Mucosa of descending colon (tissue), 3 donors: ENCODE measurements at regions not wholly inside any gene's neighbourhood (a gene's known extent, or its start where the extent isn't known, plus 50 kb on each side); places are given as distances from the start of the nearest gene placed in this dataset.

Source experiments
- ATAC-seq: fragments of 200-7000 bp; cut with Tn5 transposase; one replicate; pipeline ENCODE4 v1.9.1; 2020; ENCODE audit warnings: mild to moderate bottlenecking, moderate library complexity
- DNase-seq, 3 donors: peaks; one replicate each; pipeline ENCODE4 v3.0.0-alpha.2; 2020
- H3K36me3 ChIP-seq: fragments of 200-600 bp; one replicate; pipeline ENCODE4 v1.8.0; 2021; ENCODE audit warnings: low read depth, mild to moderate bottlenecking
- H3K4me1 ChIP-seq: fragments of 200-600 bp; one replicate; pipeline ENCODE4 v1.8.0; 2021; ENCODE audit warnings: low read depth, mild to moderate bottlenecking
- H3K4me3 ChIP-seq: fragments of 200-600 bp; one replicate; pipeline ENCODE4 v1.8.0; 2021; ENCODE audit warnings: mild to moderate bottlenecking
- H3K9me3 ChIP-seq: fragments of 200-600 bp; one replicate; pipeline ENCODE4 v1.8.0; 2021; ENCODE audit warnings: mild to moderate bottlenecking
- CTCF ChIP-seq: fragments of 200-600 bp; IDR thresholded peaks from one replicate; pipeline ENCODE4 v1.8.0; 2022; ENCODE audit warnings: antibody characterized with exemption, mild to moderate bottlenecking
- intact Hi-C, 2 donors: fragments of 100-400 bp; cut with DNase I in 1 of 2; cut with micrococcal nuclease in 1 of 2; formaldehyde crosslinking; loops; one replicate each; pipeline versions ENCODE4 v1.11.0 to v1.11.1; 2022; cut with DNase I, micrococcal nuclease
- donor health status: DM: no; HTN: no; CAD: no; lungs with moderate emphysema.
- donor health status: DM: no; HTN: no; CAD: no.
- donor health status: DM: no; HTN: yes; CAD: no.

DNA sequence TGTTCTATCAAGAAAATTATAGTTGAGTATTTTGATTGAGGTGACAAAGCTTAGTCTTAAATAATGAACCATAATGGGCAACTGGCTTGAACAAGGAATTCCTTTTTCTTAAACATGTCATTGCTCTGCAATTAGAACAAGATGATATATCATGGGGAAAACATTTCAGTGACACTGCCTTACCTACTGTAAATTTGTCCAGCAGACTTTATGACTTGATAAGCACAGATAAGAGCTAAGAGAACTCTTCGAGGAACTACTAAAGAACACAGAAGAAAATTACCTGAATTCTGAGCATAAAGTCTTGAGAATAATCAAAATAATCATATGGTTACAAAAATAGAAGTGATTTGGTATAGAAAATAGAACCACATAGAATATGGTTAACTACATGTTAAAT is 257.8 kb downstream of the PDHA2 start:
- H3K36me3 ChIP-seq, result no peaks in the 10 kb centered on the region
- intact Hi-C loops, result no loop called here
- no peak for DNase-seq
- no peak overlapping the region for H3K4me3 ChIP-seq
- peak; percentile 57 for ATAC-seq
- H3K9me3 ChIP-seq, result no peaks in the 10 kb centered on the region
- peaks cover 6% of the 10 kb centered on the region for H3K4me1 ChIP-seq
- no peak for TF ChIP-seq CTCF

GRCh38 chr4:96099031-96099430 is 259.1 kb downstream of the PDHA2 start:
- no peak for TF ChIP-seq CTCF
- Histone ChIP-seq H3K9me3 (no peaks in the 10 kb centered on the region), H3K4me1 (no peaks in the 10 kb centered on the region), H3K4me3 (no peak overlapping the region), H3K36me3 (no peaks in the 10 kb centered on the region)
- DNase-seq (no peak), ATAC-seq (no peak)
- intact Hi-C loops, result no loop called here

GRCh38 chr4:96102541-96103026 is 262.7 kb downstream of the PDHA2 start:
- Histone ChIP-seq H3K9me3 (no peaks in the 10 kb centered on the region), H3K4me1 (no peaks in the 10 kb centered on the region), H3K36me3 (no peaks in the 10 kb centered on the region), H3K4me3 (no peak overlapping the region)
- no peak for ATAC-seq
- no peak for TF ChIP-seq CTCF
- no peak for DNase-seq
- intact Hi-C loops, result no loop called here

GRCh38 chr4:96103086-96103485 is 263.2 kb downstream of the PDHA2 start:
- Histone ChIP-seq H3K4me1 (no peaks in the 10 kb centered on the region), H3K36me3 (no peaks in the 10 kb centered on the region), H3K4me3 (no peak overlapping the region), H3K9me3 (no peaks in the 10 kb centered on the region)
- no peak for ATAC-seq
- intact Hi-C loops, result no loop called here
- TF ChIP-seq CTCF, result no peak
- no peak for DNase-seq

DNA sequence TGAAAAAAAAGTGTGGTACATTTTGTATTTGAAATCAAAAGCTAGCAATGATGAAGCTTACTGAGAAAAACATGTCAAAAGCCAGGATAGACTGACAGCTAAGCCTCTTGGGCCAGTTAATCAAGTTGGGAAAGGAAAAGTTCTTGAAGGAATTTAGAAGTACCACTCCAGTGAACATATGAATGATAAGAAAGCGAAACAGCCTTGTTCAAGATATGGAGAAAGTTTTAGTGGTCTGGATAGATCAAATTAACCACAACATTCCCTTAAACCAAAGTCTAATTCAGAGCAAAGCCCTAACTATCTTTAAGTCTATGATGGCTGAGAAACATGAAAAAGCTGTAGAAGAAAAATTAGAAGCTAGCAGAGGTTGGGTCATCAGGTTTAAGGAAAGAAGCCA is 268.3 kb downstream of the PDHA2 start:
- intact Hi-C loops, result no loop called here

More for the DNA sequence above, 268.3 kb downstream of the PDHA2 start:
- DNase-seq (no peak), ATAC-seq (no peak)
- no peaks in the 10 kb centered on the region for H3K4me1 ChIP-seq
- H3K9me3 ChIP-seq, result no peaks in the 10 kb centered on the region
- no peak overlapping the region for H3K4me3 ChIP-seq
- TF ChIP-seq CTCF, result no peak
- no peaks in the 10 kb centered on the region for H3K36me3 ChIP-seq
